ENCODE measurements at regions not wholly inside any gene's neighbourhood (a gene's known extent, or its start where the extent isn't known, plus 50 kb on each side); places are given as distances from the start of the nearest gene placed in this dataset.

- H3K27ac ChIP-seq: no peak overlapping the region
- H3K4me3 ChIP-seq: no peak overlapping the region
- no peaks in the 10 kb centered on the region for H3K36me3 ChIP-seq
- no peak for ATAC-seq
- TF ChIP-seq POLR2AphosphoS5 (IDR thresholded peaks at IDR 0.05) (no peak), POLR2A (IDR thresholded peaks at IDR 0.05) (no peak), EP300 (IDR thresholded peaks at IDR 0.05) (no peak)
- TF ChIP-seq, protein P1, sequence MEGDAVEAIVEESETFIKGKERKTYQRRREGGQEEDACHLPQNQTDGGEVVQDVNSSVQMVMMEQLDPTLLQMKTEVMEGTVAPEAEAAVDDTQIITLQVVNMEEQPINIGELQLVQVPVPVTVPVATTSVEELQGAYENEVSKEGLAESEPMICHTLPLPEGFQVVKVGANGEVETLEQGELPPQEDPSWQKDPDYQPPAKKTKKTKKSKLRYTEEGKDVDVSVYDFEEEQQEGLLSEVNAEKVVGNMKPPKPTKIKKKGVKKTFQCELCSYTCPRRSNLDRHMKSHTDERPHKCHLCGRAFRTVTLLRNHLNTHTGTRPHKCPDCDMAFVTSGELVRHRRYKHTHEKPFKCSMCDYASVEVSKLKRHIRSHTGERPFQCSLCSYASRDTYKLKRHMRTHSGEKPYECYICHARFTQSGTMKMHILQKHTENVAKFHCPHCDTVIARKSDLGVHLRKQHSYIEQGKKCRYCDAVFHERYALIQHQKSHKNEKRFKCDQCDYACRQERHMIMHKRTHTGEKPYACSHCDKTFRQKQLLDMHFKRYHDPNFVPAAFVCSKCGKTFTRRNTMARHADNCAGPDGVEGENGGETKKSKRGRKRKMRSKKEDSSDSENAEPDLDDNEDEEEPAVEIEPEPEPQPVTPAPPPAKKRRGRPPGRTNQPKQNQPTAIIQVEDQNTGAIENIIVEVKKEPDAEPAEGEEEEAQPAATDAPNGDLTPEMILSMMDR (IDR thresholded peaks at IDR 0.05): no peak
- H3K4me1 ChIP-seq: peaks cover 0 to 14% (median 0%) of the 10 kb centered on the region in 3 donors
- 82 to 87% methylated on average over 6 of the region's 6 CpGs for WGBS, 2 donors (ENCODE audit: low coverage in 1 of 2)
- no peaks in the 10 kb centered on the region for H3K27me3 ChIP-seq
- H3K9me3 ChIP-seq: no peaks in the 10 kb centered on the region
These were observed 172.1 kb upstream of the ADAMTS9 start for GRCh38 chr3:64859625-64860535.

- WGBS, 2 donors (ENCODE audit: low coverage in 1 of 2): 88 to 94% methylated on average over 3 of the region's 3 CpGs
- TF ChIP-seq EP300 (IDR thresholded peaks at IDR 0.05) (no peak), POLR2A (IDR thresholded peaks at IDR 0.05) (no peak), POLR2AphosphoS5 (IDR thresholded peaks at IDR 0.05) (no peak)
- TF ChIP-seq, protein P1 (IDR thresholded peaks at IDR 0.05): no peak
- Histone ChIP-seq H3K27ac (no peak overlapping the region), H3K36me3 (no peaks in the 10 kb centered on the region), H3K9me3 (no peaks in the 10 kb centered on the region), H3K4me3 (no peak overlapping the region), H3K27me3 (no peaks in the 10 kb centered on the region), H3K4me1 (peaks cover 0 to 14% (median 0%) of the 10 kb centered on the region in 3 donors)
- no peak for ATAC-seq
These were observed 169.2 kb upstream of the ADAMTS9 start for GRCh38 chr3:64856977-64857516.

GRCh38 chr3:64856106-64856505 is 168.3 kb upstream of the ADAMTS9 start:
- H3K4me1 ChIP-seq: peaks cover 0 to 14% (median 0%) of the 10 kb centered on the region in 3 donors
- no peaks in the 10 kb centered on the region for H3K36me3 ChIP-seq
- no peak overlapping the region for H3K4me3 ChIP-seq
- no peak for ATAC-seq
- H3K27me3 ChIP-seq: no peaks in the 10 kb centered on the region
- WGBS, 2 donors (ENCODE audit: low coverage in 1 of 2): 95 to 100% methylated on average over 1 of the region's 1 CpG
- no peak for TF ChIP-seq EP300 (IDR thresholded peaks at IDR 0.05)
- TF ChIP-seq POLR2AphosphoS5 (IDR thresholded peaks at IDR 0.05): no peak
- no peak for TF ChIP-seq POLR2A (IDR thresholded peaks at IDR 0.05)
- TF ChIP-seq, protein P1 (IDR thresholded peaks at IDR 0.05): no peak
- no peaks in the 10 kb centered on the region for H3K9me3 ChIP-seq
- no peak overlapping the region for H3K27ac ChIP-seq

DNA sequence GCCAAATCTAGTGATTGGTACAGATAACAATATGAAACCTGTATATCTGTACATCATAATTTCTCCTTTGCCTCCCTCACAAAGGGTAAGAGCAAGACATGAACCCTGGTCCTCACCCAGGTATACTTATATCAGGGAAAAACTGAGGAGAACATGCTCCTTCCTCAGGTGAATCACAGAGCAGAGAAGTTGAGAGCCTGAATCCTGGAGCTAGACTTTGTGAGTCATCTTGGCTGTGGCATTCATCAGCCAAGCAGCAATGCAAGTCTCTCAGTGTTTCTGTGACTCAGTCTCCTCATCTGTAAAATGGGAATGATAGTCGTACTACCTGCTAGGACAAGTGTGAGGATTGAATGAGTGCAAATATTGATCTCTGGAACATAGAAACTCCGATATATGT is 165.7 kb upstream of the ADAMTS9 start:
- no peak for ATAC-seq
- Histone ChIP-seq H3K9me3 (no peaks in the 10 kb centered on the region), H3K4me3 (no peak overlapping the region), H3K4me1 (no peaks in the 10 kb centered on the region), H3K27ac (no peak overlapping the region), H3K36me3 (no peaks in the 10 kb centered on the region), H3K27me3 (no peaks in the 10 kb centered on the region)
- no peak for TF ChIP-seq POLR2AphosphoS5 (IDR thresholded peaks at IDR 0.05)
- WGBS, 2 donors (ENCODE audit: low coverage in 1 of 2): 100% methylated on average over 2 of the region's 2 CpGs

- H3K27me3 ChIP-seq: no peaks in the 10 kb centered on the region
- H3K36me3 ChIP-seq: no peaks in the 10 kb centered on the region
- H3K4me3 ChIP-seq: no peak overlapping the region
- H3K9me3 ChIP-seq: no peaks in the 10 kb centered on the region
- no peak for ATAC-seq
- no peak overlapping the region for H3K27ac ChIP-seq
- WGBS, 2 donors (ENCODE audit: low coverage in 1 of 2): 81 to 88% methylated on average over 2 of the region's 2 CpGs
- TF ChIP-seq POLR2AphosphoS5 (IDR thresholded peaks at IDR 0.05) (no peak), EP300 (IDR thresholded peaks at IDR 0.05) (no peak), POLR2A (IDR thresholded peaks at IDR 0.05) (no peak)
- TF ChIP-seq, protein P1 (IDR thresholded peaks at IDR 0.05): no peak
- H3K4me1 ChIP-seq: no peaks in the 10 kb centered on the region
These were observed 164.9 kb upstream of the ADAMTS9 start for GRCh38 chr3:64852738-64853137.

Measured in gastroesophageal sphincter (tissue), 4 donors.